ENCODE measurements at regions not wholly inside any gene's neighbourhood (a gene's known extent, or its start where the extent isn't known, plus 50 kb on each side); places are given as distances from the start of the nearest gene placed in this dataset.
"Not testable (repeated sequence)": the region's sequence is repeated elsewhere in the genome, so short reads cannot be mapped to it uniquely, and the experiment has no call there.

- no peak for DNase-seq
These were observed 253.9 kb upstream of the RGMB start for GRCh38 chr5:98519571-98519970.

- no peak for DNase-seq
These were observed 251.6 kb upstream of the RGMB start for GRCh38 chr5:98521821-98522220.

GRCh38 chr5:98524773-98525172 lies 248.7 kb upstream of the RGMB start:
- DNase-seq = no peak

- DNase-seq = no peak
These were observed 245.6 kb upstream of the RGMB start for GRCh38 chr5:98527846-98528245.

- DNase-seq = no peak
These were observed 244.1 kb upstream of the RGMB start for GRCh38 chr5:98529321-98529720.

- no peak for DNase-seq
These were observed 243.2 kb upstream of the RGMB start for GRCh38 chr5:98530224-98530623.

- DNase-seq = no peak
These were observed 237.6 kb upstream of the RGMB start for GRCh38 chr5:98535901-98536300.

- DNase-seq = no peak
These were observed 233.4 kb upstream of the RGMB start for GRCh38 chr5:98540056-98540455.

GRCh38 chr5:98541641-98542040 lies 231.8 kb upstream of the RGMB start:
- no peak for DNase-seq

GRCh38 chr5:98543490-98543889 lies 230.0 kb upstream of the RGMB start:
- DNase-seq = no peak

GRCh38 chr5:98546924-98547323 lies 226.5 kb upstream of the RGMB start:
- not testable (repeated sequence) for DNase-seq

- DNase-seq = no peak
These were observed 216.8 kb upstream of the RGMB start for GRCh38 chr5:98556712-98557111.

GRCh38 chr5:98557916-98558315 lies 215.5 kb upstream of the RGMB start:
- no peak for DNase-seq

- DNase-seq = no peak
These were observed 209.4 kb upstream of the RGMB start for GRCh38 chr5:98563885-98564653.

- DNase-seq = no peak
These were observed 208.6 kb upstream of the RGMB start for GRCh38 chr5:98564836-98565235.

GRCh38 chr5:98568336-98568735 lies 205.1 kb upstream of the RGMB start:
- no peak for DNase-seq

- DNase-seq = no peak
These were observed 204.2 kb upstream of the RGMB start for GRCh38 chr5:98569288-98569687.

- DNase-seq = no peak
These were observed 203.5 kb upstream of the RGMB start for GRCh38 chr5:98570010-98570409.

GRCh38 chr5:98570661-98571191 lies 202.7 kb upstream of the RGMB start:
- DNase-seq = no peak

- DNase-seq = peak in 1 of 2 experiments; percentile 3
These were observed 199.6 kb upstream of the RGMB start for GRCh38 chr5:98573834-98574320.

- DNase-seq = no peak
These were observed 197.2 kb upstream of the RGMB start for GRCh38 chr5:98576275-98576674.

GRCh38 chr5:98578438-98578837 lies 195.0 kb upstream of the RGMB start:
- no peak for DNase-seq

- no peak for DNase-seq
These were observed 192.1 kb upstream of the RGMB start for GRCh38 chr5:98581112-98581997.

- no peak for DNase-seq
These were observed 189.9 kb upstream of the RGMB start for GRCh38 chr5:98583586-98583985.

Data from SHP77 (cell line).